Transverse colon (tissue), 4 donors: ENCODE measurements at regions not wholly inside any gene's neighbourhood (a gene's known extent, or its start where the extent isn't known, plus 50 kb on each side); places are given as distances from the start of the nearest gene placed in this dataset.
"Not testable (repeated sequence)": the region's sequence is repeated elsewhere in the genome, so short reads cannot be mapped to it uniquely, and the experiment has no call there.

Experiments
- DNase-seq: peaks from one replicate; pipeline ENCODE4 v3.0.0-alpha.2; 2019
- H3K27ac ChIP-seq, 4 donors: fragments of 200-600 bp; sonication (generic); 2 replicates each; pipeline ENCODE4 v1.5.1; 2016 to 2018; ENCODE audit warnings: inconsistent platforms in 4 of 4
- H3K27me3 ChIP-seq: fragments of 200-600 bp; sonication (generic); 2 replicates; pipeline ENCODE4 v1.5.1; 2017; ENCODE audit warnings: inconsistent platforms
- H3K36me3 ChIP-seq, 4 donors: fragments of 200-600 bp; sonication (generic); 2 replicates each; pipeline ENCODE4 v1.5.1; 2017 to 2019; ENCODE audit warnings: inconsistent platforms in 4 of 4
- H3K4me1 ChIP-seq, 4 donors: fragments of 200-600 bp; sonication (generic); 2 replicates each; pipeline ENCODE4 v1.5.1; 2017 to 2020; ENCODE audit warnings: inconsistent platforms in 4 of 4
- H3K4me3 ChIP-seq, 4 donors: fragments of 200-600 bp; sonication (generic); 1 replicate in 1 of 4; 2 replicates in 3 of 4; pipeline versions ENCODE4 v1.5.1 to v1.6.1; 2017 to 2019; ENCODE audit warnings: inconsistent platforms in 4 of 4
- H3K9me3 ChIP-seq, 2 donors: fragments of 200-600 bp; sonication (generic); 2 replicates each; pipeline ENCODE4 v1.5.1; 2017 to 2019; ENCODE audit warnings: inconsistent platforms in 2 of 2
- EP300 ChIP-seq: sonication (generic); formaldehyde crosslinking; IDR thresholded peaks from one replicate; pipeline ENCODE4 v1.6.1; 2017; ENCODE audit warnings: antibody characterized with exemption, low read depth
- POLR2A ChIP-seq: fragments of 450-650 bp; IDR thresholded peaks from one replicate; pipeline ENCODE4 v1.6.1; 2016; ENCODE audit warnings: antibody characterized with exemption, mild to moderate bottlenecking, moderate library complexity
- POLR2AphosphoS5 ChIP-seq, 3 donors: sonication (generic); formaldehyde crosslinking; IDR thresholded peaks; one replicate each; pipeline ENCODE4 v1.6.1; 2016; ENCODE audit warnings: antibody characterized with exemption in 3 of 3
- WGBS, 2 donors: methylation state at CpG; one replicate each; pipeline ENCODE4 v1.1.5; 2018; ENCODE audit warnings: low coverage in 1 of 2; 5-methylcytosine and 5-hydroxymethylcytosine counted together
- in situ Hi-C, 4 donors: fragments of 200-750 bp; cut with MboI; loops; one replicate each; pipeline versions ENCODE4 v1.15.0 to v1.15.1; 2017; ENCODE audit warnings: low sequenced_read_pairs in 3 of 4, low pct_ligation_motif_present in 1 of 4, low pct_unique_long_range_greater_than_20kb in 1 of 4
- intact Hi-C: fragments of 100-400 bp; cut with DNase I; formaldehyde crosslinking; loops from one replicate; pipeline ENCODE4 v1.15.1; 2023; ENCODE audit warnings: low total_unique reads
- TF ChIP-seq, protein P1 (sequence below), 5 experiments: fragments of 200-600 bp in 3 of 5; fragments of 450-650 bp in 2 of 5; sonication (generic) in 3 of 5; IDR thresholded peaks; 1 replicate in 2 of 5; 2 replicates in 3 of 5; pipeline ENCODE4 v1.5.1; 2016 to 2017; ENCODE audit warnings: antibody characterized with exemption in 5 of 5, inconsistent platforms in 3 of 5, mild to moderate bottlenecking in 2 of 5, moderate library complexity in 1 of 5

DNA sequence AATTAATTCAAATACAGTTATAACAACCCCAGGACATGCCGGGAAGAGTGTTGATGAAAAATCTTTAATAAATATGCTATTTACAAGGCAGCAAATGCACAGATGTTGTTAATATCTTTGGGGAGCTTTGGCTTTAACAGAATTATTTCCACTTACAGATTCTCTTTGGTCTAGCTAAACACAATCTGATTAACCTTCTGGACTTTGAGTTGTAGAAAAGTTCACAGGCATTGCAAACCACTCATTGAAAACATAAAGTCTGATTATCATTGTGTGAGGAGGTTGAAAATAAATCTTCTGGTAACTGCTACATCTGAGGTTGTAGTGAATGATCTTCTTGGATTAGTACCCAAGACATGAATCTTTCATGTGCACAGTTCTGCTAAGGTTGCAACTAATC is 255.6 kb downstream of the LHFPL1 start:
- Histone ChIP-seq H3K27ac (no peak overlapping the region), H3K4me3 (no peak overlapping the region), H3K36me3 (no peaks in the 10 kb centered on the region), H3K27me3 (no peaks in the 10 kb centered on the region), H3K9me3 (no peaks in the 10 kb centered on the region), H3K4me1 (no peaks in the 10 kb centered on the region)
- intact Hi-C loops = no loop called here
- in situ Hi-C loops = no loop called here
- TF ChIP-seq POLR2A (no peak), POLR2AphosphoS5 (IDR thresholded peaks at IDR 0.05) (no peak), EP300 (no peak)
- TF ChIP-seq, protein P1, sequence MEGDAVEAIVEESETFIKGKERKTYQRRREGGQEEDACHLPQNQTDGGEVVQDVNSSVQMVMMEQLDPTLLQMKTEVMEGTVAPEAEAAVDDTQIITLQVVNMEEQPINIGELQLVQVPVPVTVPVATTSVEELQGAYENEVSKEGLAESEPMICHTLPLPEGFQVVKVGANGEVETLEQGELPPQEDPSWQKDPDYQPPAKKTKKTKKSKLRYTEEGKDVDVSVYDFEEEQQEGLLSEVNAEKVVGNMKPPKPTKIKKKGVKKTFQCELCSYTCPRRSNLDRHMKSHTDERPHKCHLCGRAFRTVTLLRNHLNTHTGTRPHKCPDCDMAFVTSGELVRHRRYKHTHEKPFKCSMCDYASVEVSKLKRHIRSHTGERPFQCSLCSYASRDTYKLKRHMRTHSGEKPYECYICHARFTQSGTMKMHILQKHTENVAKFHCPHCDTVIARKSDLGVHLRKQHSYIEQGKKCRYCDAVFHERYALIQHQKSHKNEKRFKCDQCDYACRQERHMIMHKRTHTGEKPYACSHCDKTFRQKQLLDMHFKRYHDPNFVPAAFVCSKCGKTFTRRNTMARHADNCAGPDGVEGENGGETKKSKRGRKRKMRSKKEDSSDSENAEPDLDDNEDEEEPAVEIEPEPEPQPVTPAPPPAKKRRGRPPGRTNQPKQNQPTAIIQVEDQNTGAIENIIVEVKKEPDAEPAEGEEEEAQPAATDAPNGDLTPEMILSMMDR (IDR thresholded peaks at IDR 0.05) = no peak
- WGBS, 2 donors = 82% methylated on average over 1 of the region's 1 CpG; no CpG with 5 or more reads in 1 of the 2 donors
- DNase-seq = no peak

DNA sequence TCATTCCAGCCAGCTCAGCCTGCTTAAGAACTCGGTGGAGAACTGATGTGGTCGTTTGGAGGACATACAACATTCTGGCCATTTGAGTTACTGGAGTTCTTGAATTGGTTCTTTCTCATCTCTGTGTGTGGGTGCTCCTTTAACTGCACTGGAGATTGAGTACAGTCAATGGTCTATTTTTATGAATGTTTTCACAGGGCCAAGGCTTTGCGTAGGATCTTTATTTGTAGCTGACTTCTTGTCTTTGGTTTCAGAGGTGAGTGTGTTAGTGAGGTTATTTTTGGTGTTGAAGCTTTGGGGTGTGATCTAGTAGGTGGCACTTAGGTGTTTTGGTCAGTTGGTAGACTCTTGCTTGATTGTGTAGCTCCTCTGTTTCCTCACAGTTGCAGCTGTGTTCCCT is 288.4 kb downstream of the LHFPL1 start:
- DNase-seq = no peak
- TF ChIP-seq POLR2AphosphoS5 (IDR thresholded peaks at IDR 0.05) = no peak
- TF ChIP-seq, protein P1 (IDR thresholded peaks at IDR 0.05) = no peak
- no peak for TF ChIP-seq EP300
- TF ChIP-seq POLR2A = no peak

DNA sequence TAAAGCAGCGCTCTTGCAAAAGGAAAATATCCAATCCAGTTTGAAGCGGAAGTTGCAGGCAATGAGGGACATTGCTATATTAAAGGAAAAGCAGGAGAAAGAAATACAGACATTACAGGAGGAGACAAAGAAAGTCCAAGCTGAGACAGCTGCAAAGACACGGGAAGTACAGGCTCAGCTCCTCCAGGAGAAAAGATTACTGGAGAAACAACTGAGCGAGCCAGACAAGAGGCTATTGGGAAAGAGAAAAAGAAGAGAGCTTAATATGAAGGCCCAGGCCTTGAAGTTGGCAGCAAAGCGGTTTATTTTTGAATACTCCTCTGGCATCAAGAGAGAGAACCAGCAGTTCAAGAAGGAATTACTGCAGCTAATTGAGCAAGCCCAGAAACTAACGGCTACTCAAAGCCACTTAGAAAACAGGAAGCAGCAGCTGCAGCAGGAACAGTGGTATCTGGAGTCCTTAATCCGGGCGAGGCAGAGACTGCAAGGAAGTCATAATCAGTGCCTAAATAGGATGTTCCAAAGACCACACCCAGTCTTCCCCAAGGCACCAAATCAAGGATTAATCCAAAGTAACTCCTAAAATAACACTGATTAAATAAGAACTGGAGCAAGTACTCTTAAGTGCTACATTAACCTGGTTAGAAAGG is 298.0 kb downstream of the LHFPL1 start:
- H3K27me3 ChIP-seq, in situ Hi-C loops: not testable (repeated sequence)
- 37 to 62% methylated on average over 4 to 8 of the region's 8 CpGs for WGBS, 2 donors

More for the DNA sequence above, 288.4 kb downstream of the LHFPL1 start:
- no peaks in the 10 kb centered on the region for H3K9me3 ChIP-seq
- no peaks in the 10 kb centered on the region for H3K27me3 ChIP-seq
- H3K27ac ChIP-seq = no peak overlapping the region
- no peaks in the 10 kb centered on the region for H3K4me1 ChIP-seq
- intact Hi-C loops = no loop called here
- no peaks in the 10 kb centered on the region for H3K36me3 ChIP-seq
- WGBS, 2 donors = 58 to 100% methylated on average over 1 to 3 of the region's 3 CpGs
- in situ Hi-C loops = no loop called here
- H3K4me3 ChIP-seq = no peak overlapping the region

DNA sequence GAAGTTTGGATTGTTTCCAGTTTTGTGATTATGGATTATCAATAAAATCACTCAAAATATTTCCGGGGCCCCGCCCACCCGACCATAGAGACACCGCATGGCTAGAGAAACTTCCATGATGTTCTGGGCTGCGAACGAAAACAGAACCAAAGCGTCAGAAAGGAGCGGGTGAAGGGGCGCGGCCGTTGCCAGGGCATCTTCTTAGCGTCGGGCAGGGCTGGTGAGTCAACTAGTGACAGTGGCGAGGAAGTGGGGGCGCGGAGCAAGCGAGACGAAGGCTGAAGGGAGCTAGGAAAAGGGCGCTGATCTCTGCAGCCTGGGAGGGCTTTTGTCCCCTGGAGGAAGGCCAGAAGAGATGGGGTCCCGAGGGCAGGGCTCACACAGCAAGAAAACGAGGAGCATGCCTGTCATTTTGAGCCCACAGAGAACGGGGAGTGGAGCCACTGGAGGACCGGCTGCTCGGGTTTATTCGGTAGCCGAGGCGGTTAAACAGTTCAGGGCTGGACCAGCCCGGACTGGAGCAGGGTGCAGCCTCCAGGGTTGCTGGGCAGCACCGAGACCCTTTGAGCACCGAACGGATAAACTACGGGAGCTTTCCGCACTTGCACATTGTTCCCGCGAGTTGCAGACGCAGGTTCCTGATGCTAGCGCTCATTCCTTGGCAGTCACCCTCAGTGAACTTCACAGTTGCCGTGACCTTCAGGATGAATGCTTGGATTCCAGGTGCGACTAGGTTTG is 298.1 kb upstream of the TRPC5 start:
- intact Hi-C loops = no loop called here
- no peaks in the 10 kb centered on the region for H3K27me3 ChIP-seq

More for the DNA sequence above, 298.0 kb downstream of the LHFPL1 start:
- H3K4me1 ChIP-seq, H3K36me3 ChIP-seq, H3K4me3 ChIP-seq, intact Hi-C loops, H3K9me3 ChIP-seq, H3K27ac ChIP-seq, DNase-seq: not testable (repeated sequence)

More for the DNA sequence above, 298.1 kb upstream of the TRPC5 start:
- no peak for TF ChIP-seq EP300
- TF ChIP-seq POLR2AphosphoS5 (IDR thresholded peaks at IDR 0.05) = no peak
- no peak for TF ChIP-seq POLR2A
- TF ChIP-seq, protein P1 (IDR thresholded peaks at IDR 0.05) = no peak
- H3K36me3 ChIP-seq = no peaks in the 10 kb centered on the region
- 87 to 93% methylated on average over 3 to 39 of the region's 39 CpGs for WGBS, 2 donors
- no peaks in the 10 kb centered on the region for H3K9me3 ChIP-seq
- DNase-seq = no peak
- in situ Hi-C loops = no loop called here
- H3K4me1 ChIP-seq = no peaks in the 10 kb centered on the region
- no peak overlapping the region for H3K4me3 ChIP-seq
- H3K27ac ChIP-seq = no peak overlapping the region
